Stimulated activated CD4-positive, alpha-beta T cell treated with anti-CD3 and anti-CD28 coated beads, Interleukin-2, amount 100 ng/mL, for 24 hours (primary cell): ENCODE measurements at regions not wholly inside any gene's neighbourhood (a gene's known extent, or its start where the extent isn't known, plus 50 kb on each side); places are given as distances from the start of the nearest gene placed in this dataset.
"Not testable (repeated sequence)": the region's sequence is repeated elsewhere in the genome, so short reads cannot be mapped to it uniquely, and the experiment has no call there.

Experiments
- DNase-seq, 2 donors: peaks; one replicate each; pipeline ENCODE4 v3.0.0-alpha.2; 2020

DNA sequence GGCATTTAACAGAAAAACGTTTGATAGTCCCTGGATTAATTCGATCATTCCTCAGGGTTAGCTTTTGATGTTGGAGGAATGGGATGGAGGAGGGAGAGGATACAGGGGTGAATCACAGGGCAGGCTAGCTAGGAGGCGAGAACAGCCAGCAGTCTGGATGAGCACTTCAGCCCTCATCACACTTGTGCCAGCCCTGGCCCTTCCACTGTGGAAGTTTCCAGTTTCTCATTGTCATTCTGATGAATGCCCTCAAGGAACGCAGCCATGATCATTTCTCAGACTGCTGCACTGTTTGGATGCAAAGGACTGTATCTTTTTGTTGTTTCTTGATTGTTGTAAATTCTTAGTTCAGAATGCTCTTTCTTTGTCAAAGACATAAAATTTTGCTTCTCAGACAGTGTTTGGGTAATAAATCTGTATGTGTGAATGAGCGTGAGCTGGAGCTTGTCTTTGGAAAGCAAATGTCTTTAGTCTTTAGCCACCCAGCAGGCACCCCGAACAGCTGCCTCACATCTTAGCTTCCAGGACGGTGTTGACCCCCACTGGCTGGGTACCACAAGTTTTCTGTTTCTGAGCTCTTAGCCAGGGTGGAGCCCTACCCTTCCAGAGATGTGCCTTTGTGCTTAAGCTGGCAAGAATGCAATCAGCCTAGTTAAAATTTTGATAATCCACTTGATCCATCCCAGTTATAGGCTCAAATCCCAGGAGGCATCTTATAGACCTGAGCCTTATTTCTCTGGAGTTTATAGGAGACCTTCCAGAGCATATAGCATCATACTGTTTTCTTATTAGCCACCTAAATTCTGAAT is 121.1 kb downstream of the PDCD6IP start:
- DNase-seq = no peak

DNA sequence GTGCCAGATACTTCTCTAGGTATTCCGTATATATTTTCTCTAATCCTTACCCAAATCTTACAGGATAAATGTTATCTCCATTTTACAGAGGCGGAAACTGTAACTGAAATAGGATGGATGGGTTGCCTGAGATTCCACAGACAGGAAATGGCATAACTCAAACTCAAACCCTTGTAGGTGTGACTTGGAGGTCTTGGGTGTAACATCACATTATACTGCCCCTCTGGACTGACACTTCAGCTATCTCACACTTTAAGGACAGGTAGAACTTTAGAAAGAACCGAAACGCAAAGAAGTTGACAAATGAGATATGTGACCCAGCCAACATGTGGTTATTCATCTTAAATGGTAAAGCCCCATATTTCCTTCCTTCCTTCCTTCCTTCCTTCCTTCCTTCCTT is 122.1 kb downstream of the PDCD6IP start:
- DNase-seq = no peak

DNA sequence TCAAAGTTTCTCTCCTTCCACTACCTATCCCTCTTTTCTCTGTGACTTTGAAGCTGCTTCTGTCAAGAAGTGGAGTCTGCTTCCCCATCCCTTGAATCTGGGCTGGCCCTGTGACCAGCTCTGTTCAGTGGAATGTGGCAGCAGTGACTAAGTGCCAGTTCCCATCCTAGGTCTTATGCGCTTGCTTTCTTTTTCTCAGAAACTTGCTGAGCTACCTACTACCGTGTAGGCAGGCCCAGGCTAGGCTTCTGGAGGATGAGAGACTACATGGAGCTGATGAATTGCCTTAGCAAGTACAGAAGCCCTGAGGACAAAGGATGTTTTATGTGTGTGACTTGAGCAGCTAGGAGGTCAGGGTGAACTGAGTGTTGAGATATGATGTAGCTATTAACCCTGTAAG is 123.2 kb downstream of the PDCD6IP start:
- DNase-seq = no peak

DNA sequence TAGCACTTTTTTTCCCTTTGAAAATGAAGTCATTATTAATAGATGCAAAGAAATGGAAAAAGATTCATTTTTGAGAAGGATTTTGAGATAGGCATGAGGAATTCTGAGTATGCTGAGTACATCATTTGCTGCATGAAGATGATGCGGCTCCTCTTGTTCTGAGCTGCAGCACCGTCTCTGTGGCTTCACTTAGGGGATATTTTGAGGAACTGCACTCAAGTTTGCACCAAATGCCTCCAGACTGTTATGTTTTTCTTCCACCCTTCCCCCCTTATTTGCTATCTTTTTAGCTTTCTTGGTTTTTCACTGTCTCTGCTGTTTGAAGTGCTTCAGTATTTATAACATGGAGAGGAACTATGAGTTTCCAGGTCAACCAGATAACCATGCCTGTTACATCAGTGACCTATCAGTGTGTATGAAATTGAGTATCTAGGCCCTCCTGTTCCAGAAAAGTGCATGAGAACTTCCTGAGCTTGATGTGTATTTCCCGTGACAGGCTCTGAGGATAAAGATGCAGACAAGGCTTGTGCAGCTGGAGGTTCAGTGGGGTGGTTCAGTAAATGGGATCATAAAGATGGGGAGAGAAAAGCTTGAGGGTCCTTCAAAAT is 128.7 kb downstream of the PDCD6IP start:
- DNase-seq = no peak

DNA sequence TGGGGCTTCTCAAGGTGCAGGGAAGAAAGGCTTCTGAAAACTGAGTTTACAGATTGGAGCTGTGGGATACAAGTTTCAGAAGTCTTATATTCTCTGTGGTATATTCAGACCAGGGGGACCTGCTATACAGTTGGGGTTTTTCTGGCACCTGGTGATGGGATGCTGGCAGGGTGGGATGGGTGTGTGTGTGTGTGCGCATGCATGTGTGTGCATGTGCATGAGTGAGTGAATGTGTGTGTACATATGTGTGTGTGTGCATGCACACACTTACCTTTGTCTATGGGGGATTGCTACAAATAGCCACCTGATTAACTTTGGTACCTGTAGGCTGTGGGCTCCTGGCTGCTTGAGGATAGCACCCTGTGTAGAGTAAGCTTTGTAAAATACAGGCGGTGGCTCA is 131.4 kb downstream of the PDCD6IP start:
- DNase-seq = no peak

DNA sequence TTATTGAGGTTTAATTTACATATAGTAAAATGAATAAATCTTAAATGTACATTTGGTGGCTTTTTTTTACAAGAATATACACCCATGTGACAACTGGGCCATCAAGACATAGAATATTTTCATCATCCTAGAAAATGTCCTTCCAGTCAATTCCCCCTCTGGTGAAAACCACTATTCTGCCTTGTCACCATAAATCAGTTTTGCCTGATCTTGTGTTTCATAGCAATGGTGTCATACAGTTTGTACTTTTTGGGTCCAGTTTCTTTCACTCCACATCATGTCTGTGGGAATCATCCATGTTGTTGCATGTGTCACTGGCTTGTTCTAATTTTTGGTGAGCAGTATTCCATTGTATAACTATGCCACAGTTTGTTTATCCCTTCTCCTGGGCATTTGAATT is 133.1 kb downstream of the PDCD6IP start:
- DNase-seq = no peak

DNA sequence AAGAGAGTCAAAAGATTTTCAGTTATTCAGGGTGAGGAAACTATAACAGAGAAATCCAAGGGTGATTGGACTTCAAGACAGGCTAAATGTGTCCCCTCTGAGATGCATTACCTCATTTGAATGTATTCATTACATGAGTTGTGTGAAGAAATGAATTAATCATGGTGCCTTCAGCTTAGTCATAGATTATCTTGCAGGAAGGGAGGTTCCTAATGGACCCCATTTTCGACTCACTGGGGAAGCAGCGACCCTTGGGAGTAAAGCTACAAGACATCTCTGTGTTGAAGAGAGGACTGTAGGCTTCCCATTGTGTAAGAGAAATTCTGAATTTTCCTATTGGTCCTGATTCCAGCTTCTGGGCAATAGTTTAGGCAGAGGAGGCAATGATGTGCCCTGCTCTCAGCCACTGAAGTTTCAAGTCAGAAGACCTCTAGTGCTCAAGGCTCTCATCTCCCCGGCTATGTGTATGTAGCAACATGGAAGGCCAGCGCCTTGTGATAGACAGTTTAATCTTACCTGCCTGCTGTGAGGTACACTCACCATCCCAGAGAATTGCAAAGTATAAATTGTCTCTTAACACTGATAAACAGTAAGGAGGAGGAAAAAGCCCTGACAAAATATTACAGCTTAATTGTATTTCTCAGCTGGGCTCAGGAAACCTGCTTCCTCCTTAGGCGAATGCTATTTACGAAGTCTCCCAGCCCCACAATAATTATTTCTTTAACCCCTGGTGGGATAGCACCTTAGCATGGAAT is 133.8 kb downstream of the PDCD6IP start:
- no peak for DNase-seq

DNA sequence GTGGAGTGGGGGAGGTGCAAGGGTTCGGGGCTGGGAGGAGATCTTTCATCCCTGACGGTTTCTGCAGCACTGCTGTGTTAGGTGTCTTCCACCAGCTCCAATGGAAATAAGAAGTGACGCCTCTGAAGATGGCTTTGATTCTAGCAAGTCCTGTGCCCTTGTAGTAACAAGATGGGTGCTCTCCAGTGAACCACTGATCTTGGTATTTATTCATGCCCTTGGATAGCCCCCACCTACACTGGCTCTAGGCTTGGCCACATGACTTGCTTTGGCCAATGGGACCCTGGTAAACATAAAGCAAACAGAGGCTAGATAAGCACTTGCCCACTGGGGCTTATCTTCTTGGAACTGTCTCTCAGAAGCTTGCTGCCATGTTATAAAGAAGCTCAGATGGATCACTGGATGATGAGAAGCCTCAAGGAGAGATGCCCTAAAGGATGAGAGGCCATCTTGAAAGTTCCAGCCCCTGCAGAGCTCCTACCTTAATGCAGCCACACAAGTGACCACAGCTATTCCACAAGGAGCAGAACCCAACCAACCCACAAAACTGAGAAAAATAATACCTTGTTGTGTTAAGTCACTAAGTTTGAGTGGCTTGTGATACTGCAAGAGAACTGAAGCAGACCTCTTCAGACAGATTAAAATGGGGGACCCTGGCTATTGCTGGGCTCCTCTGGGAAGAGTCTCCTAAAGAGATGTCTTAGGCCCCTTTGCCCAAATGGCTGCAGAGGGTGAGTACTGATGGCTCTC is 137.9 kb downstream of the PDCD6IP start:
- DNase-seq = no peak

DNA sequence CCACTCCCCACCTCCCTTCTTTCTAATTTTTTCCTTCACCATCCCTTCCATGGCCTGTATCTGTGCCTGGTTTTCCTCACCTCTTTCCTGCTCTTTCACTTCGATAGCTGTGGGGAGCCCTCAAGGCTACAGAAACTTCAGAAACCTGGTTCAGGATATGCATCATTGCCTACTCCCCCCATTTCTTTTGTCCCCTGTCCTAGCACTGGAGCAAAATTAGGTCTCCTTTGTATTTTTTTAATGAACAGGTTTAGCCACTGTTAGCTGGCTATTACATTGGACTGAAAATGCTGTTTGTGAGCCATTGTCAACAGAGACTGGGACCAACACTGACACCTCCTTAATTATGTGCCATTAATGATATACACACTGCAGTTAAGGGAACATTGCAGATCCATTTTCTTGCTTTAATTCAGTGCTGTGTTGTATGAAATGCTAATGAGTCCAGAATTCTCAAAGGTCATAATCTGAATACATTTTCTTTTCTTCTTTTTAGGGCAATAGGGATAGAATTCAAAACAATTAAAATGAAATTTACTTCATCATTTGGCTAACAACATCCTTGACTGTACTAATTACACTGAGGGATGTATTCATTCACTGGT is 138.6 kb downstream of the PDCD6IP start:
- DNase-seq = no peak

DNA sequence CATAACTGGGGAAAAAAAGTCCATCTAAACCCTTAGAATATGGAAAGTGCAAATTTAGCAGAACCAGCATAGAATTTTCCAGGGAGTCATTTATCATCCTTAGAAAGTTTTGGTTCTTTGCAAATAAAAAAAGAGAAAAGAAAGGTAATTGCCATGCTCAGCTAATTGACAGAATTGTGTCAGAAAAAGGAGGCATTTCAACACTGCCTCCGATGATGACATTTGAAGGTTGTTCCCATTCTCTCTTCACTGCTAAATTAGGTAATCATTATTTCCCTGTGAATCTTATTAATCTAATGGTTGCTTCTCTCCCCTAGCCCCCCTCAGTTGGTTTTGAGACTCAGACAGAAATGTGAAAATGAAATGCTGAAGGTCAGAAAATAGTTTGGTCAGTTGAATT is 139.2 kb downstream of the PDCD6IP start:
- no peak for DNase-seq

DNA sequence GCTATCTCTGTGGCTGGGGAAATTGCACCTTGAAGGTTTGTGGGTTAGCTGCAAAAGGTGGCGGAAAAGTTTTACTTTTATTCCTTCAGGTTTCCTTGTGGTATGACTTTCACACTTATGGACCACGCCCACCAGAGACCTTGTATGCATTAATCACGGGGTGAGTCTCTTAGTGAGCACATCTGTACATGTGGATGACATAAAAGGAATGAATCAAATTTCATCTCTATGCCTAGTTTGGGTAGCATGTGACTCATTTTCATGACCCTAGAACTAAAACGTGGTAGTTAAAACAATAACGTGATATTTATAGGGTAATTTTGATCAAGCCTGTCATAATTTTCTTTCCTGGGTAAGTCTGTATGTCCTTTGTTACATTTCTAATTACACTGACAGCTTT is 141.7 kb downstream of the PDCD6IP start:
- no peak for DNase-seq

DNA sequence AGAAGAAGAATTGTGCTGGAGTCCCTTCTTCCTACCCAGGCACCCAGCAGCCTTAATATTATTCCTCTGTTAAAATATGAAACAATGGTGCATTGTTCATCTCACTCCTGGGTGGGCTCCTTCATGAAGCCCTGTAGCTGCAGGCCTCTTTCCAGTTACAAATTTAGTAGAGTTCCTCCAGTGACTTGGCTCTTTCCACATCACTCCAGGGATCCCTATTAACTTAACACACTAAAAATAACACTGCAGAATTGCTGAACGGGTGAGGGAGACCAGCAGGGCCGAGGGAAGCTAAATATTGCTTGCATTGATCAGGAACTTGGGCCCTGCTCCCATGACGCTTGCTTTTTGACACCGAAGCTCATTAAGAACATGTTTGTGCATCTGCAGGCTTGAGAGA is 142.3 kb downstream of the PDCD6IP start:
- no peak for DNase-seq

DNA sequence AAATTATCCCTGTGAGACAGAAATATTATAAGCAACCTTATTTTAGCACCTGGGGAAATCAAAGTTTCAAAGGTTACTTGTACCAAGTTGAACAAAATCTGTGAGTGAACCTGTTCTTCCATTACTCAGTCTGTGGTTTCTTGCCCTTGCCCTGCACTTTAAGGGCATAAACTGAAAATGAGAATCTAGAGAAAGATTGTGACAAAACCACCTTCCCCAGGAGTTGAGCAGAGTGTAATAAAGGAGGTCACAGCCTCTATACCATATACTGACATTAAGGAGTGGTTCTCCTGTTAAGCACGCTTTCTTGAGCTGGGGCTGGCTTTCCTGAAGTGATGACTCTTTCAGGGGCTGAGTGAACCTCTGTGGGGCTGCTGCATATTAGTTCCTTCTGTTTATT is 143.4 kb downstream of the PDCD6IP start:
- DNase-seq = no peak

DNA sequence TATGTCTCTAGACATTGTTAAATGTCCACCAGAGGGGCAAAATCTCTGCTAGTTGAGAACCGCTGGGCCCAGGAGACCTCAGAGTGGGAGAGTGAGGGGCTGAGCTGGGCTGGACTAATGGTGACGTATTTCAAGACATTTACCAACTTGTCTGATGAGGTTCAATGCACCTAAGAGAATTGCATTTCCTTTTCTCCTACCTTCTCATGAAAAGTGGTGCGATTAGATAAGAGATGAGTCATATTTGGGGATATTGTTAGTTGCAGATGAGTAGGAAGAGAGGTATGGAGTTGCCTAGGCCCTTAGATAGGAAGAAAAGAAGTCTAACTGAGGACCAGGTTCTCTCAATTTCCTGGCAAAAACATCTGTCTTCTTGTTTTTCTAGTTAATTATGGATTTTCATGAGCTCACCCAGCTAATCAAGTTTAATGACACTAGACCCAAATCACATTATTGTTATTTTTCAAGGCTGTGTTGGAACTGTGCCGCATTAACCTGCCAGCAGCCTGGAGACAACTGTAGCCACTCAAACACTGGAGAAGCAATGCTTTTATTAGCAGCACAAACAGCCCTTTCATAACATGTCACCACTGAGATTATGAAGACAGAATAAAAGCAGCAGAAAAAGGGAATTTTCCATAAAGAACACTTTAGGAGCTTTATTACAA is 144.2 kb downstream of the PDCD6IP start:
- DNase-seq = no peak

DNA sequence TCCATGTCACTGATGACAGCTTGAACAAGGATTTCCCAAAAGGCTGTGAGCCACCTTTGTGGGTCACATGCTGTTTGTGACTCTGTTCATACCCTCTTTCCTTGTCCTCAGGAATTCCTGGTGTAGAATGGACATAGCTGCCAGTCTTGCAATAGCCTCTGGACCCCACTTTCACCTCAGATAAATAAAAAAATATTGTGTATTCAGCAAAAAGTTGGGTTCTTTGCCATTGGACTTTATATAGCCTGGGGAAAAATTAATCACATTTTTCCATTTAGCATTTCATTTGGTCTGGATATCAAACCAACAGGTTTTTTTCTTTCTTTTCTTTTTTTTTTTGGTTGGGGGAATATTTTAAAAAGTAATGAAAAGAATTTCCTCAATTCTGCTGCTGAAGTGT is 144.8 kb downstream of the PDCD6IP start:
- no peak for DNase-seq

DNA sequence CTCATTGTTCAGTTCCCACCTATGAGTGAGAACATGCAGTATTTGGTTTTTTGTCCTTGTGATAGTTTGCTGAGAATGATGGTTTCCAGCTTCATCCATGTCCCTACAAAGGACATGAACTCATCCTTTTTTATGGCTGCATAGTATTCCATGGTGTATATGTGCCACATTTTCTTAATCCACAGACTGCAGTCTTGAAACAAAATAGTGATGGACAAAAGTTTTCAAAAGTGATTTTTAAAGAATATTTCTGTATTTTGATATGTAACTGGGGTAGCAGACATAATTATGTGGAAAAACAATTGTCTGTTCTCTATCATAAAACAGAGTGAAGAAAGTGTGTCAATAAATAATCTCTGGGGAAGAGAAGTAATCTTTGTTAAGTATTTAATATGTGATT is 148.2 kb downstream of the PDCD6IP start:
- not testable (repeated sequence) for DNase-seq

DNA sequence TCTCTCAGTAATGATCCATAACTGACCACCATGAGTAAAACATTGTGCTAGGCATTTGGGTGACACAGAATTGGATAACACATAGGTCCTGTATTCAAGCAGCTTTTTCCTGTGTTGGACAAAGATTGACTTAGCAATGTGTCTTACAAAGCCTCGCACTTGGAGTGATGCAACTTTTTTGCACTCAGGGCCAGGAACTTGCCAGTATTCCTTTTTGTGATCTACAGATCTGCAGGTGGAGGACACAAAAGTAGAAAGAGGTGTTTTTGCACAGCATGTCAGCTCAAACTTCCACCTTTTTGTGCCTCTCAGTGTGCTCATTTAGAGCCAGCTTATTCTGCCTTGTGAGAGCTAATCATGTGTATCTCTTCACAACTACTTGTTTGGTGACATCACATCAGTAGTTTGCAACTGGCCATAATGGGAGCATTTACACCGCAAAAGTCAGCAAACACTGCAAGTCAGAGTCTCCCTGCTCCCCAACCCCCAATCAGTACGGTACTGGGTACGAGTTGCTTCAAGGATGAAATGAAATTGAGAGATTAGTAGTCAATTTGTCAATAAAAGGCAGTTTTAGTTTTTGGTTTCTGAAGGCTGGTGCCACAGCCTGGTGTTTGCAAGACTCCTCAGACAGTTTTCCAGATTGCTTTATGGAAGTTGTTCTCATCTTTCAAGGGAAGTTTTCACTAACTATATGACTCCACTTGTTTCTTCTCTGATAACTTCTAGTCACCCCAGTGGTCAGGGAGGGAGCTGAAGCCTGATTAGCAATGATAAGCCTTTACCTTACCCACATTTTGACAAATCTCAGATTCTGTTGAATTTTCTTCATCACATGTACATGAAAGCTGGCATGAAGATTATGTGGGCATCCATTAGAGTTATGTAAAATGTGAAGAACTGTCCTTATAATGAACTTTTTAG is 149.1 kb downstream of the PDCD6IP start:
- no peak for DNase-seq

DNA sequence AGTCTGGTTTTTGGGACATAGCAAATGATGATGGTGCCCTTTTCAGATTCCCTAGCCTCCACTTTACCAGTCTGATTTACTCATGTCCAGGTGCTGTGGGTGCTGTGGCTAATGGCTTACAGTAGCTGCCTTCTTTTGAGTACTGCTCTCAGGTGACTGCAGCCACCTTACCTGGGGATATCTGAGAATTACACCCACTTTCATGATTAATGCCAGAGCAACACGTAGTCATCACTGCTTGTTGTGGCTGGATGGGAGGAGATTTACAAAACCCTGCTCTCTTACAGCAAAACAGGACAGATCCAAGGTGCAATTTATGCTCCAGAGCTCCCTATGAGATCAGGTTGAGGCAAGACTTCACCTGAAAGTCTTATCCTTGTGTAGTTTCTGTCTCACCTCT is 150.6 kb downstream of the PDCD6IP start:
- DNase-seq = no peak

DNA sequence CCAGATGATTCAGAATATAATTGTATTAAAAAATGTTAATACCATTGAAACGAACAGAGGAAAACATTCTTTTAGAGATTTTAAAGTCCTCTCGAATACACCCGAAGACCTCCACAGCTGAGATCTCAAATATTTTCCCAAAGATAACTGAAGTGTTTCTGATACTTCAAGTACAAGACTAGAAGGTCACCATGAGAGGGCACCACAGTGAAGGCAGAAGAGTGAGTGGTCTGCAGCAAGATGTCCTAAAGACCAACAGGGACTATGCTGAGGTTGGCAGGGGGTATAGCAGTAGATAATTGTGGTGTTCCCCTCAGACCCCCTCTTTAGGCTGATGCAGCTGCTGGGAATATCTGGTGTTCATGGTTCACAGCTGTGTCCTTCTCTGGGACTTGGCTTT is 156.5 kb downstream of the PDCD6IP start:
- no peak for DNase-seq

DNA sequence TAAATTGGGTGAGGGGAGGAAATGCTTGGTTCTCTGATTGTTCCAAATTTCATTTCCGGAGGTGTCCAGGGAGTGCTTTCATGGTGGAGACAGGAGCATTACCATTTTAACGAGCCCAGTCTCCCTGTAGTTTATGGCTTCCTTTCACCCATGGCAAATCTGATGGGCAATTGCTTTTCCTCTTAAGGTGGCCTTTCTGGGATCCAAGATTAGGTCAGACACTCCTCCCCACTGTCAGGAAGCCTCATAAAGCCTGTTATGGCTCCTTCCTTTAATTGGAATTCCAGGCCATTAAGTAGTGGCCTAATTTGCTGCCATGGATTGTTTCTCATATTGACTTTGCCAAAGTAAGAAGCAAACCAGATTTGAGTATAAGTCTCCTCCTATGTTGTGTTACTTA is 157.8 kb downstream of the PDCD6IP start:
- DNase-seq = no peak

DNA sequence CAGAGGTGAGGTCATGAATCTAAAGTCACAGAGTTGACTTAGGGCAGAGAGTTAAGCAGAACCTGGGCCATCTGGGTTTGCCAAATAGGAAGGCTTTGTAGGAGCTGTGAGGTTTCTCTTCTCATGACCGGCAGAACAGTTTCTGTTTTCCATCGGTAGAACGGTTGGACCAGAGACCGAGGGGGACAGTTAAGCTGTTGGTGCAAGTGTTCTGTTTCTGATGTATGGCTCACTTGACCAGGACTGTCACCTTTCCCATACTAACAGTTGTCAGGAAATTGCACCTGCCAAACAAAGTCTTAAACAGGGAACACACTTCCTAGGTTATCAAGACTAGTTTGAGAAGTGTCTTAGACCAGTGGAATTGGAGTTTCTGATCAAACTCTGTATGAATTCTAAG is 158.3 kb downstream of the PDCD6IP start:
- DNase-seq = no peak
